22Rv1 (cell line): ENCODE measurements at regions not wholly inside any gene's neighbourhood (a gene's known extent, or its start where the extent isn't known, plus 50 kb on each side); places are given as distances from the start of the nearest gene placed in this dataset.

ENCODE experiments used
- ZFX ChIP-seq: fragments of 450-650 bp; IDR thresholded peaks from 2 replicates; pipeline ENCODE4 v1.6.1; 2017; ENCODE audit warnings: antibody characterized with exemption, borderline replicate concordance
- TF ChIP-seq, protein P1 (sequence below): fragments of 450-650 bp; IDR thresholded peaks from 2 replicates; pipeline ENCODE4 v1.5.1; 2017; ENCODE audit warnings: mild to moderate bottlenecking

GRCh38 chr12:13816394-13816793 is 165.0 kb downstream of the GRIN2B start:
- TF ChIP-seq, protein P1, sequence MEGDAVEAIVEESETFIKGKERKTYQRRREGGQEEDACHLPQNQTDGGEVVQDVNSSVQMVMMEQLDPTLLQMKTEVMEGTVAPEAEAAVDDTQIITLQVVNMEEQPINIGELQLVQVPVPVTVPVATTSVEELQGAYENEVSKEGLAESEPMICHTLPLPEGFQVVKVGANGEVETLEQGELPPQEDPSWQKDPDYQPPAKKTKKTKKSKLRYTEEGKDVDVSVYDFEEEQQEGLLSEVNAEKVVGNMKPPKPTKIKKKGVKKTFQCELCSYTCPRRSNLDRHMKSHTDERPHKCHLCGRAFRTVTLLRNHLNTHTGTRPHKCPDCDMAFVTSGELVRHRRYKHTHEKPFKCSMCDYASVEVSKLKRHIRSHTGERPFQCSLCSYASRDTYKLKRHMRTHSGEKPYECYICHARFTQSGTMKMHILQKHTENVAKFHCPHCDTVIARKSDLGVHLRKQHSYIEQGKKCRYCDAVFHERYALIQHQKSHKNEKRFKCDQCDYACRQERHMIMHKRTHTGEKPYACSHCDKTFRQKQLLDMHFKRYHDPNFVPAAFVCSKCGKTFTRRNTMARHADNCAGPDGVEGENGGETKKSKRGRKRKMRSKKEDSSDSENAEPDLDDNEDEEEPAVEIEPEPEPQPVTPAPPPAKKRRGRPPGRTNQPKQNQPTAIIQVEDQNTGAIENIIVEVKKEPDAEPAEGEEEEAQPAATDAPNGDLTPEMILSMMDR = no peak
- TF ChIP-seq ZFX = no peak
